HPDE6-E6E7 (cell line): ENCODE measurements at regions not wholly inside any gene's neighbourhood (a gene's known extent, or its start where the extent isn't known, plus 50 kb on each side); places are given as distances from the start of the nearest gene placed in this dataset.

ENCODE experiments used
- DNase-seq: peaks from one replicate; pipeline ENCODE4 v3.0.0; 2011; ENCODE audit warnings: missing footprints; ENCODE audit errors: extremely low spot score

DNA sequence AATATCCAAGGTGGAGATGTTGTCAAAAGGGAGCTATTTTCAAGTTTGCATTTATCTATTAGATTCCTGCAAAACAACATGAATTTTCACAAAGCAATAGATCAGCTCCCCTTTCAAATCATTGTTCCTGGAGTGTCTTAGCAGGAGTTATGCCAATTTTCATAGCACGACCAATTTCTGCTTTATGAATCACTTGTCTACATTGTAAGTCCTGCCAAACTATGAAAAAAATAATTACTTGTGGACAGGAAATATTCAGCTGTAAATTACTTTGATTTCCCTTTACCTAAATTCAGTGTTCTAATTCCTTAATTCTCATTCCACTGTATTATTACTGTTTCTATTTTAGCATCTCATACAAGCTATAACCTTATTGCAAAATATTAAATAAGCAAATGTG lies 1289.6 kb downstream of the NSUN3 start:
- DNase-seq: no peak

- DNase-seq: no peak
Measured at GRCh38 chr3:95354489-95354888, 1291.6 kb downstream of the NSUN3 start.

DNA sequence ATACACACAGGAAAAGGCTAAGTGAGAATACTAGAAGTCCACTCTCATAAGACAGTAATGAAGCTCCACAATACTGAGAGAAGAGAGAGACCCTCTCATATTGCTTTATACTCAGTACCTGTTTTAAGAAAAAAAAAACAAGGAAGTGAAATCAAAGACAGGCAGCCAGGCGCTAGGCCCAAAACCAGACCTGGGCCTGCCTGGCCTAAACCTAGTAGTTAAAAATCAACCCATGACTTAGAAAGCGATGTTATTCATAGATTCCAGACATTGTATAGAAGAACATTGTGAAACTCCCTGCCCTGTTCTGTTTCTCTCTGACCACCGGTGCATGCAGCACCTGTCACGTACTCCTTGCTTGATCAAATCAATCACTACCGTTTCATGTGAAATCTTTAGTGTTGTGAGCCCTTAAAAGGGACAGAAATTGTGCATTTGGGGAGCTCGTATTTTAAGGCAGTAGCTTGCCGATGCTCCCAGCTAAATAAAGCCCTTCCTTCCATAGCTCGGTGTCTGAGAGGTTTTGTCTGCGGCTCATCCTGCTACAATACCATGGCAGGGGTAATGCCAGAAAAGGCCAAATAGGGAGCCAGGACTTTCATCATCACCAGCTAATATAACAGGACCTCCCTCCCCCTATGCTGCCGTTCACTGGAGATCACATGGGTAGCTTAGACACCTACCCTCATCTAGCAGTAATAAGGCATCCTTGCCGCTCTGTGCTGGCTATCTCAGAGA lies 1294.1 kb downstream of the NSUN3 start:
- no peak for DNase-seq

DNA sequence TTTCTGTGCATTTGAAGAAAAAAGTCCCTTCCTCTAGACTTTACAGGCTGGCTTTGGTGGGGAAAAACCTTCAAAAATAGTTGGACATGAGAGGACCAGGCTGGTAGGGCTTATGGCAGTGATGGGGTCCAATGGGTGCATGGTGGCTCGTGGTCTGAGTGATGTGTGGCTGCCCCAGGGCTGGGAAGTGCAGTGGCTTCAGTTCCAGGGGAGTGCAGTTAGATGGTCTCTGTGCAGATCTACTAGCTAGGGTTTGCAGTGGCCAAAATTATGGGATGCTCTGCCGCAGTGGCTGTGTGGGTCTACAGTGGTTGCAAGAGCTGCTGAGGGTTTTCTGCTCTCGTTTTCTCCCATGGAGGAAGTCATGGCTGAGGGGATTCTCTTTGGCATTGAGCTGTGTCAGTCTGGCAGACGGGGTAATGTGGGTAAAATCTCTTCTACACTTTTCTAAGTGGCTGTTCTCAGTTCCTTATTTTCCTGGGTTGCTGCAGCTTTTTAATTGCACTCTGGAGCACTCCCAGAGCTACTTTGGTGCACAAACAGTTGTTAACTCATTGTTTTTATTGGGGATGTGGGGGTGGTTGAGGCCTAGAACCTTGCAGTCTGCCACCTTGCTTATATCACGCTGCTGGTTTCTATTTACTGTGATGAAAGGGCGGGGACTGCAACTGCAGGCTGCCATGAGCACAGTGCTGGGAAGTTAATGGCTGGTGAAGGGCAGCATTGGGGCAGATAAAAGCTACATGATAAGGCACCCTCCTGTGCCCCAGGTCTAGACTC lies 1324.6 kb downstream of the NSUN3 start:
- no peak for DNase-seq

DNA sequence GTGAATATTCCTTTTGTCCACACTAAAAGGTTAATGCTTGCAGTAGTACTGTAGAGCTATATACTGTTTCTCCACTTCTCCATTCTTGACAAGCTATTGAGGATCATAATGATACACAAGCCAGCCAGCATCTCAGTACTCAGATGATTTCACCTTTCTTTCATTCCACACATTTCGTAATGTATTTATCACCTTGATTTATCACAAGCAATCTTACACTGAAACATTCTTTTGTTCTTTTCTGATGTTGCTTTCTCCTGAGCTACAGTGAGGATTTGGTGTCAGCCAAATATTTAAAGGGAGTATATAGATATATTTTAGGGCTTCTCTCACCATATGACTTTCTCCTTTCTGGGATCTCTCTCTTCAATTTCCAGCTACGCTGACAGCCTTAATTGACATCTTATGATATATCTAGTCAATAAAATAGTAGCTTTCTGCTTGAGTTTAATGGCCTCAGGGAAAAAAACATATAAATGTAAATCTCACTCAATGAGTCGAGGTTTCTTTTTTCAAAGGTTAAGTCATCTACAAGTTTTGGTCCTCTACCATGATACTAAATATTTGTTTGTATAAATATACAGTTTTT lies 1327.0 kb downstream of the NSUN3 start:
- DNase-seq: no peak

GRCh38 chr3:95394286-95394685 lies 1331.4 kb downstream of the NSUN3 start:
- DNase-seq: no peak

DNA sequence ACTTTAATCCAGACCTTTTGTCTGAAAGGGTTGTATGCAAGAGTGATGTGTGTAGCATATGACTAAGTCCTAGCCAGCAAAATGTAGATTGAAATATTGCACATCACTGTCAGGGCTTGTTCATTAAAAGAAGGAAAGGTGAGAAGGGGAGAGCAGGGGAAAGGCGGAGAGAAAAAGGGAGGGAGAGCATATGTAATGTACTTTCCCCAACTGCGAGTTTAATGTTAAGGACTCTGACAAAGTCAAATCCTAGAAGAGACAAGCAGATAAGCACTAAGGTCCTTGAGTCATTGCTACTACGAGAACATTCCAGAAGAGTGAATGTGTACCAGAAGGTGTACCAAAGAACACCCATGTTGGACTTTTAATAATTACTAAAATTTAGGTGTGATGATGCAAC lies 1336.7 kb downstream of the NSUN3 start:
- peak; percentile 3 for DNase-seq

GRCh38 chr3:95401693-95402092 lies 1338.8 kb downstream of the NSUN3 start:
- DNase-seq: no peak

- no peak for DNase-seq
Measured at GRCh38 chr3:95407709-95408463, 1345.0 kb downstream of the NSUN3 start.

- DNase-seq: no peak
Measured at GRCh38 chr3:95408464-95408862, 1345.6 kb downstream of the NSUN3 start.

- no peak for DNase-seq
Measured at GRCh38 chr3:95418251-95418650, 1355.4 kb downstream of the NSUN3 start.

DNA sequence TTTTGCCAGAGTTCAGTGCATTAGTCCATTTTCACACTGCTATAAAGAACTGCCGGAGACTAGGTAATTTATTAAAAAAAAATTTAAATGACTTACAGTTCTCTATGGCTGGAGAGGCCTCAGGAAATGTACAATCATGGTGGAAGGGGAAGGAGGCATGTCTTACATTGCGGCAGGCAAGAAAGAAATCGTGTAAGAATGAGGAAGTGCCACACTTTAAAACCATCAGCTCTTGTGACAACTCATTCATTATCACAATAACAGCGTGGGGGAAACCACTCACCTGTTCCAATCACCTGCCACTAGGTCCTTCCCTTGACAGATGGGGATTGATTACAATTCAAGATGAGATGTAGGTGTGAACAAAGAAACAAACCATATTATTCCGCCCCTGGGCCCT lies 1361.4 kb downstream of the NSUN3 start:
- DNase-seq: no peak

GRCh38 chr3:95434491-95434890 lies 1371.6 kb downstream of the NSUN3 start:
- DNase-seq: no peak

GRCh38 chr3:95437409-95437808 lies 1374.5 kb downstream of the NSUN3 start:
- no peak for DNase-seq

- DNase-seq: no peak
Measured at GRCh38 chr3:95438274-95438673, 1375.4 kb downstream of the NSUN3 start.

DNA sequence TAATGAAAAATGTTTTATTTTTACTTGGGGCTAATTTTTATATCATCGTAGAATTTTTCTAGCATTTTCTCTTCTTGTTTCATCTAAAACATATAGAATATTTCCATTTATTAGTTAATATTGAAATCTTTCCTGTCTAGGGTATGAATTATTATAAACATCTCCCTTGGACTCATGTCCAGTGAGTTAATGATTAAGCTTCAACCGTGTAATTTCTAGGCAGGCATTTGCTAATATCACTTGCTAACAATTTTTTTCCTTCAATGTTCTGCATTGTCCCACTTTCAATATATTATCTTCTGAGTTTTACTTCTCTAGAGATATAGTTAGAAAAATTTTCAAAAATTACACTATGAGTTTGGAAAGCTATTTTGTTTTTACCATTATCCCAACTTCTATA lies 1371.6 kb upstream of the EPHA6 start:
- DNase-seq: no peak

- no peak for DNase-seq
Measured at GRCh38 chr3:95449841-95450240, 1364.6 kb upstream of the EPHA6 start.

DNA sequence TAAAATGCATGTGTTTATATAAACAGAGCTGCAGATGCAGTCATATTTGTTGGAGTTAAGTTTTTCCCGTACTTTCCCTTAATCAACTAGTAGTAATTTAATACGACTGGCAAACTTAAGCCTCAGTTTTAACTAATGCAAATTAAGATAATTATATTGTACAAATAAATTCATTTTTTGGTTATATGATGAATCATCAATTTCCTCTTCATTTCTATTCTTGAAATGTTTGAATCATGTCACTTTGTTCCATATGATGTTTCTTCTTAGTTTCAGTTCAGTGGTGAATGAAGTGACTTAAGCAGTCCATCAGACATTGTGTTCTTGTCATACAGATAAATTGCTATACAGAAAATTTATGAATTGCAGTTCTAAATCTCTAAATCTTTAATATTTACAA lies 1361.2 kb upstream of the EPHA6 start:
- no peak for DNase-seq

DNA sequence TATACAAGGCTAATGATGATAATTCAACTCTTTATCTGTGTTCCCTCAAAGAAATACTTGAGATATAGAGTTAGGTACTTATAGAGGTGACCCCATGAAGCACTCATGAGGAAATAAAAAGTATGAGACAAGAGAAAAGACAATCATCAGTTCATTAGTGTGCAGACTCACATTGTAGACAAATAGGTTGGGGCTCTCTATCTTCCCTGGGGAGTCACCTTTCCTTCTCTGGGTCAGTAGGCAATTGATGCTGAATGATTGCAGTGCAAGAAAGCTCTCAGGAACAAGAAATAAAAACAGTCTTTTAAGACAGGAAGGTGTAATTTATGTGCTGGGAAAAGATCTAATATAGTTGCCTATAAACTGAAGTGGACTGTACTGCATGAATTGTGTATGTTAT lies 1357.6 kb upstream of the EPHA6 start:
- DNase-seq: no peak

GRCh38 chr3:95459706-95460105 lies 1354.7 kb upstream of the EPHA6 start:
- DNase-seq: no peak

GRCh38 chr3:95460274-95460673 lies 1354.1 kb upstream of the EPHA6 start:
- no peak for DNase-seq

- no peak for DNase-seq
Measured at GRCh38 chr3:95462161-95462560, 1352.2 kb upstream of the EPHA6 start.
